IPS DF 6.9 (cell line): ENCODE measurements at regions not wholly inside any gene's neighbourhood (a gene's known extent, or its start where the extent isn't known, plus 50 kb on each side); places are given as distances from the start of the nearest gene placed in this dataset.
"Not testable (repeated sequence)": the region's sequence is repeated elsewhere in the genome, so short reads cannot be mapped to it uniquely, and the experiment has no call there.

ENCODE experiments used
- DNase-seq: peaks from one replicate; pipeline ENCODE4 v3.0.0-alpha.2; 2013; ENCODE audit warnings: low read depth, low spot score
- H3K27ac ChIP-seq: one replicate; pipeline ENCODE4 v1.5.1; 2013; ENCODE audit warnings: low read length, control low read depth
- H3K27me3 ChIP-seq: 2 replicates; pipeline ENCODE4 v1.6.1; 2013; ENCODE audit warnings: mild to moderate bottlenecking, low read length; ENCODE audit not compliant: control insufficient read depth, insufficient read depth
- H3K36me3 ChIP-seq: 2 replicates; pipeline ENCODE4 v1.6.1; 2013; ENCODE audit warnings: low read length; ENCODE audit not compliant: control insufficient read depth, insufficient read depth
- H3K4me1 ChIP-seq: 2 replicates; pipeline ENCODE4 v1.6.1; 2013; ENCODE audit warnings: low read length; ENCODE audit not compliant: control insufficient read depth, insufficient read depth
- H3K4me3 ChIP-seq: 2 replicates; pipeline ENCODE4 v1.5.1; 2013; ENCODE audit warnings: mild to moderate bottlenecking, low read length
- H3K9me3 ChIP-seq: 2 replicates; pipeline ENCODE4 v1.6.1; 2013; ENCODE audit warnings: low read length, inconsistent platforms; ENCODE audit not compliant: control insufficient read depth, insufficient read depth
- WGBS: extraction: QIAGEN DNeasy Blood & Tissue Kit; methylation state at CpG from one replicate; pipeline ENCODE4 v1.1.7; 2013; ENCODE audit warnings: mixed read lengths, missing lambda C conversion rate; ENCODE audit not compliant: insufficient read length, insufficient coverage; 5-methylcytosine and 5-hydroxymethylcytosine counted together

- no peaks in the 10 kb centered on the region for H3K4me1 ChIP-seq
- no peak overlapping the region for H3K4me3 ChIP-seq
- no peaks in the 10 kb centered on the region for H3K36me3 ChIP-seq
- no peak for DNase-seq
- H3K9me3 ChIP-seq, result no peaks in the 10 kb centered on the region
- H3K27ac ChIP-seq, result no peak overlapping the region
- no peaks in the 10 kb centered on the region for H3K27me3 ChIP-seq
- WGBS, result no CpG with 5 or more reads among the region's 5 CpGs
These were observed 326.8 kb downstream of the QKI start for GRCh38 chr6:163741342-163741741.

- Histone ChIP-seq H3K27ac (no peak overlapping the region), H3K27me3 (no peaks in the 10 kb centered on the region), H3K4me3 (no peak overlapping the region), H3K9me3 (no peaks in the 10 kb centered on the region), H3K36me3 (no peaks in the 10 kb centered on the region), H3K4me1 (0 out of 2 replicates have a peak, but pooled peaks cover 1% of the 10 kb centered on the region)
- no peak for DNase-seq
- WGBS, result no CpG with 5 or more reads among the region's 4 CpGs
These were observed 325.4 kb downstream of the QKI start for GRCh38 chr6:163739966-163740365.

GRCh38 chr6:163739408-163739725 lies 324.8 kb downstream of the QKI start:
- H3K27ac ChIP-seq, result no peak overlapping the region
- 0 out of 2 replicates have a peak, but pooled peaks cover 1% of the 10 kb centered on the region for H3K4me1 ChIP-seq
- H3K9me3 ChIP-seq, result no peaks in the 10 kb centered on the region
- H3K4me3 ChIP-seq, result no peak overlapping the region
- no peak for DNase-seq
- no peaks in the 10 kb centered on the region for H3K36me3 ChIP-seq
- H3K27me3 ChIP-seq, result no peaks in the 10 kb centered on the region

- Histone ChIP-seq H3K4me3 (no peak overlapping the region), H3K4me1 (0 out of 2 replicates have a peak, but pooled peaks cover 1% of the 10 kb centered on the region), H3K27ac (no peak overlapping the region), H3K36me3 (no peaks in the 10 kb centered on the region), H3K27me3 (no peaks in the 10 kb centered on the region), H3K9me3 (no peaks in the 10 kb centered on the region)
- no CpG with 5 or more reads among the region's 3 CpGs for WGBS
- no peak for DNase-seq
These were observed 324.3 kb downstream of the QKI start for GRCh38 chr6:163738725-163739407.

DNA sequence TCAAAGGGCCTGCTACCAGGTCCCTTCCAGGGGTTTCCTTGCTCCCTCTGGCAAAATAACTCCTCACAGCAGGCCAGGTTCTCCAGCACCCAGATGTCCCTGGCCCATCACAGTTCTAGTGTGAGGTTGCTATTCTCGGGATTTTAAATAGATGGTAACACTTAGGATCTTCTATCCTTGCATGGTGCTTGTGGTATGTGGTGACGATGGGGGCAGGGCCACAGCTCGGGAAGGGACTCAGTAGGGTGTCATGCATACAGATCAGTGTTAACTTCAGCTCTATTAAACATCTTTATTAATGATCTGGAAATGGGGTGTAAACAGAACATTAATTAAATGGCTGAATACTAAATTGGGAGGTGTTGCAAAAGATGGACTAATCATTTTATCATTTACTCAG lies 323.8 kb downstream of the QKI start:
- H3K4me3 ChIP-seq, result no peak overlapping the region
- no peak overlapping the region for H3K27ac ChIP-seq
- no CpG with 5 or more reads among the region's 3 CpGs for WGBS
- H3K4me1 ChIP-seq, result 0 out of 2 replicates have a peak, but pooled peaks cover 1% of the 10 kb centered on the region
- H3K27me3 ChIP-seq, result no peaks in the 10 kb centered on the region
- no peaks in the 10 kb centered on the region for H3K9me3 ChIP-seq
- DNase-seq, result no peak
- H3K36me3 ChIP-seq, result no peaks in the 10 kb centered on the region

DNA sequence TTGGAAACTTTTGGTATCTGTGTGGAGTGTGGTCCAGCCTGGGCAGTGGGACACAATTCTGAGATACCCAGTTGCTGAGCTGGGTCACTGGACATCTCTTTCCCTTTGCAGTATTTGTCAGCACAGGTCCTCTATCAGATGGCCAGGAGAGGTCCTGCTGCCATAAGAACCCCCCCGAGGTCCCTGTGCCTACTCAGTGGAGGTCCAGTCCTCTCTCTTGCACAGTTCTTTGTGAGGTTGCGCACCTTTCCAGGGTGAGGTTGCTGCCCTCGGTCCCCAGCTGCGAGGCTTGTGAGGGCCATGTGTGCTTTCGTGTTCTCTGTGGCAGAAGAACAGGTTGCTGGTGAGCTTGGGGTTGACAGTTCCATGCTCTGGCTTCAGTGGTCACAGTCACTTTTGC lies 320.6 kb downstream of the QKI start:
- Histone ChIP-seq H3K36me3 (no peaks in the 10 kb centered on the region), H3K9me3 (no peaks in the 10 kb centered on the region), H3K4me3 (no peak overlapping the region), H3K4me1 (0 out of 2 replicates have a peak, but pooled peaks cover 1% of the 10 kb centered on the region), H3K27ac (no peak overlapping the region), H3K27me3 (no peaks in the 10 kb centered on the region)
- WGBS, result no CpG with 5 or more reads among the region's 5 CpGs
- no peak for DNase-seq

GRCh38 chr6:163733061-163733460 lies 318.5 kb downstream of the QKI start:
- no CpG with 5 or more reads among the region's 2 CpGs for WGBS
- Histone ChIP-seq H3K4me1 (0 out of 2 replicates have a peak, but pooled peaks cover 1% of the 10 kb centered on the region), H3K36me3 (no peaks in the 10 kb centered on the region)

DNA sequence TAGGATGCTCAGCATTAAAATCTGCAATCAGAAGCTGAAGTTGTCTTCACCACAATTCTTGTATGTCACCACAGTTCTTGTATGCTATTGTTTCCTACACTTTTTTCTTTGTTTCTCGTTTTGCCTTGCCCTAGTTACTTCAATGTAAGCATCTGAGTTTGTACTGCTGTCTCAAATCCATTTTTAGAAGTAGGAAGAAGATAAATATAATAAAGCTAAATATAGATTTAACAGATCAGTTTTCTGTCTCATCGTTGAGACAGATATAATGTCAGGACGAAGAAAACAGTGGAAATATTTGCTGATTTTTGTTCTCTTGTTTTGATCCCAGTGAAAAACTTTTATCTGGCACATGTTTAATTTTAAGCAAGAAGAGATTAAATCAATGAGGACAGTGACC lies 318.0 kb downstream of the QKI start:
- WGBS, result no CpG with 5 or more reads among the region's 3 CpGs
- DNase-seq, result no peak
- Histone ChIP-seq H3K4me1 (0 out of 2 replicates have a peak, but pooled peaks cover 1% of the 10 kb centered on the region), H3K36me3 (no peaks in the 10 kb centered on the region), H3K27me3 (no peaks in the 10 kb centered on the region), H3K4me3 (no peak overlapping the region), H3K9me3 (no peaks in the 10 kb centered on the region), H3K27ac (no peak overlapping the region)

More at GRCh38 chr6:163733061-163733460, 318.5 kb downstream of the QKI start:
- Histone ChIP-seq H3K27me3 (no peaks in the 10 kb centered on the region), H3K4me3 (no peak overlapping the region), H3K9me3 (no peaks in the 10 kb centered on the region), H3K27ac (no peak overlapping the region)
- no peak for DNase-seq

GRCh38 chr6:163732014-163732351 lies 317.5 kb downstream of the QKI start:
- not testable (repeated sequence) for H3K9me3 ChIP-seq, H3K27me3 ChIP-seq, H3K27ac ChIP-seq, H3K4me1 ChIP-seq, H3K4me3 ChIP-seq, H3K36me3 ChIP-seq, DNase-seq
- WGBS, result no CpG with 5 or more reads among the region's 9 CpGs

DNA sequence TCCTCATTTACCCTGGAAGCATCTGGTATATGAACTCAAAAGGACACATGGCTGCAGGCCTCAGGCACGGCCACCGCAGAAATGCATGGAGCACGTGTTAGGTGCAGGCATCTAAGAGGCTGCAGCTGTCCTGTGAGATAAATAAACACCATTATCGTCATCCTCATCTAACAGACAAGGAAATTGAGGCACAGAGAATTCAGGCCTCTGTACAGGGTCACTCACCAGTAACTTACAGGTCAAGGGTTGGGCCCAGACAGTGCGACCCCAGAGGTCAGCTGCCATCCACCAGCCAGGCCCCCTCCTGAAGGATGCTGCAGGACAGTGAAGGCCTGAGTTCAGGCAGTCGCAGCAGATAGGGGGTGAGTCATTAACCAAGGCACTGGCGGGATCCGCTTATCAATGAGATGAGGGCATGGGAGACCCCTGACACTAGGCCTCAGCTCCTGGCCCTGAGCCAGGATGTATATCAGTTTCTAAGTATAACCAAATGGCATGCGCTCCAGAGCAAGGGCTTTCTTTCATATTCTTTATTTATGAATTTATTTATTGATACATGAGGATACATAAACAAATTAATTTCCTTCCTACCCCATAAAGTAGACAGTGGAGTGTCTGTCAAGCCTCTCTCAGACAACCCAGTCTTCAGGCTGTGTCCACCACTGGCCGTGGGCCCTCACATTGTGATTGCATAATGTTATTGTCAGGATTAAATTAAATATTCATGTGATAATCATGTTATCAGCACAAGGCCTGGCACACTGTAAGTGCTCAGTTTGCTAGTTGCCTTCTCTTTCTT lies 316.9 kb downstream of the QKI start:
- 0 out of 2 replicates have a peak, but pooled peaks cover 1% of the 10 kb centered on the region for H3K4me1 ChIP-seq
- no peak for DNase-seq
- H3K36me3 ChIP-seq, result no peaks in the 10 kb centered on the region
- WGBS, result no CpG with 5 or more reads among the region's 10 CpGs
- H3K4me3 ChIP-seq, result no peak overlapping the region
- H3K27ac ChIP-seq, result no peak overlapping the region
- H3K9me3 ChIP-seq, result no peaks in the 10 kb centered on the region
- no peaks in the 10 kb centered on the region for H3K27me3 ChIP-seq
